COLO668 (cell line): ENCODE measurements at regions not wholly inside any gene's neighbourhood (a gene's known extent, or its start where the extent isn't known, plus 50 kb on each side); places are given as distances from the start of the nearest gene placed in this dataset.
A peak's percentile ranks its signal among the peaks of the same experiment; 100 is the strongest.
"Not testable (repeated sequence)": the region's sequence is repeated elsewhere in the genome, so short reads cannot be mapped to it uniquely, and the experiment has no call there.

Source experiments
- DNase-seq: peaks from one replicate; lab custom pipeline; 2025; ENCODE audit not compliant: unreplicated experiment; lab: John Stamatoyannopoulos, UW

- no peak for DNase-seq
Measured at GRCh38 chr2:81529944-81530343, 1225.4 kb upstream of the LRRTM1 start.

GRCh38 chr2:81528852-81529480 lies 1224.4 kb upstream of the LRRTM1 start:
- DNase-seq = no peak

GRCh38 chr2:81523344-81523743 lies 1218.8 kb upstream of the LRRTM1 start:
- no peak for DNase-seq

- DNase-seq = no peak
Measured at GRCh38 chr2:81513328-81513727, 1208.8 kb upstream of the LRRTM1 start.

GRCh38 chr2:81505586-81505985 lies 1201.0 kb upstream of the LRRTM1 start:
- DNase-seq = no peak

- no peak for DNase-seq
Measured at GRCh38 chr2:81495556-81495955, 1191.0 kb upstream of the LRRTM1 start.

GRCh38 chr2:81483254-81483653 lies 1178.7 kb upstream of the LRRTM1 start:
- DNase-seq = no peak

GRCh38 chr2:81481994-81482368 lies 1177.4 kb upstream of the LRRTM1 start:
- DNase-seq = no peak

GRCh38 chr2:81481242-81481993 lies 1176.9 kb upstream of the LRRTM1 start:
- DNase-seq = no peak

- DNase-seq = no peak
Measured at GRCh38 chr2:81467096-81467495, 1162.5 kb upstream of the LRRTM1 start.

- DNase-seq = no peak
Measured at GRCh38 chr2:81462420-81462819, 1157.9 kb upstream of the LRRTM1 start.

GRCh38 chr2:81445176-81445575 lies 1140.6 kb upstream of the LRRTM1 start:
- no peak for DNase-seq

GRCh38 chr2:81437456-81438000 lies 1133.0 kb upstream of the LRRTM1 start:
- no peak for DNase-seq

- no peak for DNase-seq
Measured at GRCh38 chr2:81436256-81436655, 1131.7 kb upstream of the LRRTM1 start.

GRCh38 chr2:81412681-81413080 lies 1108.1 kb upstream of the LRRTM1 start:
- no peak for DNase-seq

- no peak for DNase-seq
Measured at GRCh38 chr2:81403508-81403907, 1099.0 kb upstream of the LRRTM1 start.

GRCh38 chr2:81396417-81397019 lies 1092.0 kb upstream of the LRRTM1 start:
- no peak for DNase-seq

- DNase-seq = no peak
Measured at GRCh38 chr2:81395746-81396145, 1091.2 kb upstream of the LRRTM1 start.

GRCh38 chr2:81389203-81389602 lies 1084.7 kb upstream of the LRRTM1 start:
- DNase-seq = peak; percentile 9

GRCh38 chr2:81363800-81364199 lies 1059.2 kb upstream of the LRRTM1 start:
- no peak for DNase-seq

GRCh38 chr2:81362468-81362867 lies 1057.9 kb upstream of the LRRTM1 start:
- DNase-seq = not testable (repeated sequence)

GRCh38 chr2:81355436-81355835 lies 1050.9 kb upstream of the LRRTM1 start:
- no peak for DNase-seq
